Right lobe of liver (tissue), 6 donors: ENCODE measurements at regions not wholly inside any gene's neighbourhood (a gene's known extent, or its start where the extent isn't known, plus 50 kb on each side); places are given as distances from the start of the nearest gene placed in this dataset.

Source experiments
- ATAC-seq, 4 donors: fragments of 200-7000 bp; cut with Tn5 transposase; one replicate each; pipeline ENCODE4 v1.9.1; 2020; ENCODE audit warnings: mild to moderate bottlenecking in 4 of 4, moderate library complexity in 4 of 4
- DNase-seq, 3 donors: peaks; one replicate each; pipeline ENCODE4 v3.0.0-alpha.2; 2020
- H3K27ac ChIP-seq, 3 donors: fragments of 200-600 bp; one replicate each; pipeline ENCODE4 v1.8.0; 2022
- H3K27me3 ChIP-seq, 2 donors: fragments of 200-600 bp; one replicate each; pipeline ENCODE4 v1.8.0; 2022
- H3K36me3 ChIP-seq, 4 donors: fragments of 200-600 bp; sonication (generic) in 1 of 4; one replicate each; pipeline versions ENCODE4 v1.5.1 to v1.8.0; 2017 to 2022; ENCODE audit warnings: control low read depth in 1 of 4
- H3K4me1 ChIP-seq, 4 donors: fragments of 200-600 bp; sonication (generic) in 1 of 4; one replicate each; pipeline versions ENCODE4 v1.5.1 to v1.8.0; 2017 to 2022; ENCODE audit warnings: control low read depth in 1 of 4
- H3K4me3 ChIP-seq, 3 donors: fragments of 200-600 bp; one replicate each; pipeline ENCODE4 v1.8.0; 2022
- H3K9me3 ChIP-seq, 4 donors: fragments of 200-600 bp; sonication (generic) in 1 of 4; one replicate each; pipeline versions ENCODE4 v1.5.1 to v1.8.0; 2017 to 2022; ENCODE audit warnings: control low read depth in 1 of 4
- CTCF ChIP-seq, 4 donors: fragments of 200-600 bp in 3 of 4; fragments of 450-650 bp in 1 of 4; IDR thresholded peaks; one replicate each; pipeline versions ENCODE4 v1.5.1 to v1.8.0; 2016 to 2022; ENCODE audit warnings: antibody characterized with exemption in 4 of 4, mild to moderate bottlenecking in 2 of 4
- POLR2A ChIP-seq: fragments of 450-650 bp; IDR thresholded peaks from one replicate; pipeline ENCODE4 v1.6.1; 2017; ENCODE audit warnings: antibody characterized with exemption, mild to moderate bottlenecking
- WGBS: methylation state at CpG from one replicate; pipeline ENCODE4 v1.1.6; 2018; ENCODE audit warnings: low coverage, low lambda C conversion rate; ENCODE audit not compliant: insufficient coverage; ENCODE audit errors: missing lambda C conversion rate; 5-methylcytosine and 5-hydroxymethylcytosine counted together
- intact Hi-C, 2 donors: fragments of 100-400 bp; cut with DNase I; formaldehyde crosslinking; loops; one replicate each; pipeline versions ENCODE4 v1.11.2 to v1.14.1; 2022
- donor health status: DM: no; HTN: yes; CAD: no.
- donor health status: DM: no; HTN: no; CAD: no.
- donor health status: DM: no; HTN: no; CAD: no.
- donor health status: DM: no; HTN: yes; CAD: no.
- donor health status: DM: no; HTN: yes; CAD: no.

DNA sequence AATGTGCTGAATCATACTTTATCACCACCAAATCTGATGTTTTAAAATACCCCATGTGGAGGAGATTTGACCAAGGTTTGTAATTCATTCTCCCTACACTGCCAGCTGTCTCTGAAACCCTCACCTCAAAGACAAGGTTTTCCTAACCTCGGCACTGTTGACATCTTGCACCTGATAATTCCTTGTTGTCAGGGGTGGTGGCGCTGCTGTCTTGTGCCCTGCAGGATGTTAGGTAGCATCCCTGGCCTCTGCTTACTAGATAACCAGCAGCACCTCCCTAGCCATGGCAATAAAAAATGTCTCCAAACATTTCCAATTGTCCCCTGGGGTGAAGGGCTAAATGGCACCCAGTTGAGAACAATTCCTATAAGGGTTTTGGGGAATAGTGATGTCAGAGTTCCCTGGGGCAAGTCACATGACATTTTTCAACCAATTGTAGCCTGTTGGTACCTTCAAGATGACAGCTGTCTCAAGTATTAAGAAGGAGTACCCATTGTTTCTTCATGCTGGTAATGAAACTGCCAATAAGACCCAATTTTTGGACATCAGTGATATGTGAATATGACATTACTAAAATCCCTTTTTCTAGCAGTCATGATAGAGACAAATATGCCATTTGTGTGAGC is 160.6 kb upstream of the PLCXD3 start:
- no peaks in the 10 kb centered on the region for H3K36me3 ChIP-seq
- DNase-seq (no peak), ATAC-seq (no peak)
- intact Hi-C loops: no loop called here
- no peaks in the 10 kb centered on the region for H3K9me3 ChIP-seq
- H3K27me3 ChIP-seq: no peaks in the 10 kb centered on the region
- no peaks in the 10 kb centered on the region for H3K4me1 ChIP-seq
- TF ChIP-seq POLR2A (no peak), CTCF (IDR thresholded peaks at IDR 0.05) (no peak)
- H3K27ac ChIP-seq: no peak overlapping the region
- WGBS: 30% methylated on average over 1 of the region's 2 CpGs
- H3K4me3 ChIP-seq: no peak overlapping the region

- H3K27me3 ChIP-seq: no peaks in the 10 kb centered on the region
- H3K27ac ChIP-seq: no peak overlapping the region
- no peak for TF ChIP-seq POLR2A
- TF ChIP-seq CTCF (IDR thresholded peaks at IDR 0.05): no peak
- intact Hi-C loops: no loop called here
- H3K9me3 ChIP-seq: no peaks in the 10 kb centered on the region
- ATAC-seq: no peak
- H3K4me1 ChIP-seq: no peaks in the 10 kb centered on the region
- 84% methylated on average over 3 of the region's 3 CpGs for WGBS
- no peak overlapping the region for H3K4me3 ChIP-seq
- H3K36me3 ChIP-seq: no peaks in the 10 kb centered on the region
- DNase-seq: no peak
These were observed 159.8 kb upstream of the PLCXD3 start for GRCh38 chr5:41670216-41670615.

GRCh38 chr5:41661254-41661653 is 150.9 kb upstream of the PLCXD3 start:
- H3K27me3 ChIP-seq: no peaks in the 10 kb centered on the region
- ATAC-seq (no peak), DNase-seq (no peak)
- no peaks in the 10 kb centered on the region for H3K4me1 ChIP-seq
- WGBS: 52% methylated on average over 3 of the region's 3 CpGs
- no peak overlapping the region for H3K27ac ChIP-seq
- H3K4me3 ChIP-seq: no peak overlapping the region
- TF ChIP-seq CTCF (IDR thresholded peaks at IDR 0.05) (no peak), POLR2A (no peak)
- intact Hi-C loops: no loop called here
- no peaks in the 10 kb centered on the region for H3K36me3 ChIP-seq
- H3K9me3 ChIP-seq: no peaks in the 10 kb centered on the region

- WGBS: 92% methylated on average over 1 of the region's 1 CpG
- Histone ChIP-seq H3K36me3 (no peaks in the 10 kb centered on the region), H3K9me3 (no peaks in the 10 kb centered on the region), H3K27me3 (no peaks in the 10 kb centered on the region), H3K27ac (no peak overlapping the region), H3K4me3 (no peak overlapping the region), H3K4me1 (no peaks in the 10 kb centered on the region)
- ATAC-seq (no peak), DNase-seq (no peak)
- intact Hi-C loops: no loop called here
- TF ChIP-seq POLR2A: no peak
- TF ChIP-seq CTCF (IDR thresholded peaks at IDR 0.05): no peak
These were observed 146.2 kb upstream of the PLCXD3 start for GRCh38 chr5:41656597-41656996.

- Histone ChIP-seq H3K27ac (no peak overlapping the region), H3K9me3 (no peaks in the 10 kb centered on the region), H3K4me1 (no peaks in the 10 kb centered on the region), H3K4me3 (no peak overlapping the region), H3K27me3 (no peaks in the 10 kb centered on the region), H3K36me3 (no peaks in the 10 kb centered on the region)
- DNase-seq: no peak
- no peak for ATAC-seq
- 100% methylated on average over 1 of the region's 6 CpGs for WGBS
- intact Hi-C loops: no loop called here
- TF ChIP-seq POLR2A (no peak), CTCF (IDR thresholded peaks at IDR 0.05) (no peak)
These were observed 139.7 kb upstream of the PLCXD3 start for GRCh38 chr5:41650131-41650530.
